Motor neuron (in vitro differentiated cells): ENCODE measurements at regions not wholly inside any gene's neighbourhood (a gene's known extent, or its start where the extent isn't known, plus 50 kb on each side); places are given as distances from the start of the nearest gene placed in this dataset.

Source experiments
- ATAC-seq, 8 experiments: fragments of 200-7000 bp; cut with Tn5 transposase; replicated peaks in 6 of 8; 2 replicates each; pipeline ENCODE4 v1.8.0; 2021; ENCODE audit warnings: mild to moderate bottlenecking in 8 of 8, moderate library complexity in 8 of 8
- H3K27ac ChIP-seq, 2 donors: fragments of 250-450 bp; sonication (Bioruptor Pico); 2 replicates each; pipeline ENCODE4 v1.9.0; 2021; ENCODE audit warnings: antibody characterized with exemption in 2 of 2, mild to moderate bottlenecking in 2 of 2, moderate library complexity in 1 of 2
- H3K4me1 ChIP-seq, 2 donors: fragments of 250-450 bp; sonication (Bioruptor Pico); replicated peaks in 1 of 2; 2 replicates each; pipeline ENCODE4 v1.6.1; 2021; ENCODE audit warnings: antibody characterized with exemption in 2 of 2, mild to moderate bottlenecking in 2 of 2, moderate library complexity in 1 of 2
- H3K4me3 ChIP-seq, 5 donors: fragments of 250-450 bp; sonication (Bioruptor Pico); 2 replicates each; pipeline ENCODE4 v1.9.0; 2021; ENCODE audit warnings: antibody characterized with exemption in 5 of 5, mild to moderate bottlenecking in 5 of 5, moderate library complexity in 4 of 5
- WGBS, 10 experiments: fragments of 450-650 bp; shearing (Covaris generic); methylation state at CpG; one replicate each; pipeline ENCODE4 v1.0.0; 2022; 5-methylcytosine and 5-hydroxymethylcytosine counted together
- in situ Hi-C, 9 experiments: fragments of 400-800 bp; cut with MboI; loops; one replicate each; pipeline ENCODE4 v1.15.0; 2021; ENCODE audit warnings: low sequenced_read_pairs in 9 of 9, low pct_unique_long_range_greater_than_20kb in 2 of 9; ENCODE audit not compliant: unreplicated experiment in 9 of 9

DNA sequence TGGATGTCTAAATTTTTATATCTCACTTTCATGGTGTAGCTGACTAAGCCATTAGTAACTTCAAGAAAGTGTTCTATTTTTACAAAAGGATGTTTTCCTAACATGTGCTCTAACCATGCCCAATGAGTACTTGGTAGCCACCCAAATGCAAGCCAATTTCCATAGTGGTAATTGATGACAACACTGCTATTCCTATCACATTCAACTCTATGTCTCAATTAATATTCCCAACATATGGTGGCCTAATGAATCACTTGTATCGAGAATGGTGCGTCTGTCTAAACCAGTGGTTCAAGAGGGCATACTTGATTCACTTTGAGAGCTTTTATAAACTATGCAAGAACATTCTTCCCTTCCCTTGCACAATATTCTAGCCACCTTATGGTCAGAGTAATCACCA lies 112.9 kb upstream of the GPRIN3 start:
- peak in 2 of 8 experiments; percentile 82 to 83 for ATAC-seq
- H3K4me1 ChIP-seq = peaks cover 0 to 17% of the 10 kb centered on the region in 2 donors
- no peak overlapping the region for H3K27ac ChIP-seq
- 0 to 100% (median 42%) methylated on average over 1 to 2 of the region's 2 CpGs; no CpG with 5 or more reads in 3 of the 10 experiments for WGBS, 10 experiments
- in situ Hi-C loops = no loop called here
- H3K4me3 ChIP-seq = no peak overlapping the region

DNA sequence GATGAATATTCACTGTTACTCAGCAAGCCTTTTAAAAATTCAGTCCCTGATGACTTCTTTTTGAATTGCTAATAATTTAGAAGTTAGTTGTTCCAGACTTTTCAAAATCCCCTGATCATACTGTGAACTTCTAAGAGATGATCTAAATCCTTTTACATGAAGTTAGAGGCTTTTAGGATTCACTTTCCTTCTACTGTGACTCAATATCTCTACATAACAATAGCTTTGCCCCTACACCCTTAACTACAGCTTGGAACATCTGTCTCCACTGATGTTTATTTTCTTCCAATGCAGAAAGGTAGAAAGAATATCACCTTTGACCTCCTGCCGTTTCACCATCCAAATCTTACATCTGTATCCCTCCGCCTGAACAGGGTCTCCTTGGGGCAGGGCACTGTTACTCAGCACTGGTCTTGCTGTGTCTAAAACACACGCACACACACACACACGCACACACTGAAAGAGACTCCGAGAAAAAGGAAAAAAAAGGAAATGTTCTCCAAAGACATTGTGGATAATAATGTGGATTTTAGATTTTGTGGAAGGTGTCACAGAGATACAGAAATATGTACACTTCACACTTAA lies 111.6 kb upstream of the GPRIN3 start:
- in situ Hi-C loops = no loop called here
- Histone ChIP-seq H3K4me1 (peaks cover 0 to 17% of the 10 kb centered on the region in 2 donors), H3K4me3 (no peak overlapping the region), H3K27ac (no peak overlapping the region)
- peak in 5 of 8 experiments; percentile 27 to 55 (median 35) for ATAC-seq
- WGBS, 10 experiments = 38 to 100% (median 73%) methylated on average over 1 to 5 of the region's 5 CpGs; no CpG with 5 or more reads in 1 of the 10 experiments

DNA sequence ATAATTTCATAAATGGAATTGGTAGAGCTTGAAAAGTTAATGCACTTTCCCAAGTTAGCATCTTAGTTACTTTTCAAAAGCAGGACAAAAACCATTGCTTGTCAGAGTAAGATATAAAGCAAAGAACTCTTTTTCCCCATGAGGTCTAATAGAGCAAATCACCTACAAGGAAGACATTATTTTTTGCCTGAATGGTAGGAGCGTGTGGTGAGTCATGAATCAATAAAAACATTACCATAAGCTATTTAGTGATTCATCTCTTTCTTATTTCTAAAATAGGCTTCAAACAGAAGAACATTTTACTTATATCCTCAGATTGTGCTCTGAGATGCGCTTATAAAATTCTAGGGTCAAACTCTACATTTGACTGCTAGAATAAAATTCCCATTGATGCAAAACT lies 109.4 kb upstream of the GPRIN3 start:
- Histone ChIP-seq H3K4me3 (no peak overlapping the region), H3K27ac (no peak overlapping the region), H3K4me1 (peaks cover 0 to 3% of the 10 kb centered on the region in 2 donors)
- 61 to 97% (median 80%) methylated on average over 2 of the region's 2 CpGs; no CpG with 5 or more reads in 2 of the 10 experiments for WGBS, 10 experiments
- peak in 4 of 8 experiments; percentile 12 to 71 (median 35) for ATAC-seq
- in situ Hi-C loops = no loop called here

GRCh38 chr4:89413518-89413917 lies 105.9 kb upstream of the GPRIN3 start:
- in situ Hi-C loops = no loop called here
- Histone ChIP-seq H3K4me3 (no peak overlapping the region), H3K4me1 (peaks cover 0 to 8% of the 10 kb centered on the region in 2 donors), H3K27ac (no peak overlapping the region)
- ATAC-seq = no peak
- WGBS, 10 experiments = 67 to 100% (median 80%) methylated on average over 1 of the region's 1 CpG; no CpG with 5 or more reads in 5 of the 10 experiments

- H3K4me1 ChIP-seq = peaks cover 0 to 7% of the 10 kb centered on the region in 2 donors
- H3K4me3 ChIP-seq = no peak overlapping the region
- WGBS, 10 experiments = 57 to 100% (median 91%) methylated on average over 1 to 6 of the region's 6 CpGs
- in situ Hi-C loops = no loop called here
- no peak overlapping the region for H3K27ac ChIP-seq
- ATAC-seq = peak in 3 of 8 experiments; percentile 32 to 69 (median 48)
These were observed 104.1 kb upstream of the GPRIN3 start for GRCh38 chr4:89411539-89412309.

DNA sequence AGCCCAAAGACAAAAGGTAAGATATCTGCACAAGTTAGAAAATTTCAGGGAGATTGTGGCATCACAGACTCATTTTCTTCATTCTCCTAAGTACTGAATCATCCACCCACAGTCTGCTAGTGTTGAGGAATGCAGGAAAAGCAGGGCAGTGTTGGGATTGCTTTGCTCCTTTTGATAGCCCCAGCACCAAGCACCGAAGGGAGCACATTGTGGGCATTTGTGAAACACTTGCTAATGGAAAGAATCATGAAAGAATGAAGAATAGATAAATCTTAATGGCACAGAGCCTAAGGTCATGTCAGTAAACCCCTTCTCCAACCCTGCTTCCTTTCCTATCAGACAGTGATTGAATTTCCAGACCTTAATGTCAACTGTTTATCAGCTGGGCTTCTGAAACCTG lies 103.1 kb upstream of the GPRIN3 start:
- H3K4me3 ChIP-seq = no peak overlapping the region
- ATAC-seq = peak in 1 of 8 experiments; percentile 31
- WGBS, 10 experiments = 0 to 57% (median 40%) methylated on average over 1 of the region's 1 CpG; no CpG with 5 or more reads in 5 of the 10 experiments
- in situ Hi-C loops = no loop called here
- no peak overlapping the region for H3K27ac ChIP-seq
- H3K4me1 ChIP-seq = peaks cover 0 to 4% of the 10 kb centered on the region in 2 donors

DNA sequence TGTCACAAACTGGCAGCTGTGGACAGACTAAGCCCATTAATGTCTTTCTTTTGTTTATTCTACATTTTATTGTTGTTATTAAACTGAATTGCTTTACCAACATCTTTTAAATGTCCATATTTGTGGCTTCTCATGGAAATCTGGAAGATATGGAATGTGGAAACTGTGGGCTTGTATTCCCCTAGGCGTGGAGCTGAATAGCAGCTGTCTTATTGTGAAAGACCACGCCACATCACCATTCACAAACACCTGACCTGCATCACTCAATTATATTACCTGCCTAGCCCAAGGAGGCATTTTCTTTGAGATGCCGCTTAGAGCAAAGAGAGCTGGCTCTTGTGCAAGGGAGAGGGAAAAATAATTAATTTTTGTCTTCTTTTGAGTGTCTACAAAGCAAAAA lies 96.9 kb upstream of the GPRIN3 start:
- Histone ChIP-seq H3K4me1 (no peaks in the 10 kb centered on the region), H3K27ac (no peak overlapping the region), H3K4me3 (no peak overlapping the region)
- WGBS, 10 experiments = 0 to 100% (median 77%) methylated on average over 1 to 3 of the region's 3 CpGs; no CpG with 5 or more reads in 1 of the 10 experiments
- peak in 1 of 8 experiments; percentile 44 for ATAC-seq
- in situ Hi-C loops = no loop called here

DNA sequence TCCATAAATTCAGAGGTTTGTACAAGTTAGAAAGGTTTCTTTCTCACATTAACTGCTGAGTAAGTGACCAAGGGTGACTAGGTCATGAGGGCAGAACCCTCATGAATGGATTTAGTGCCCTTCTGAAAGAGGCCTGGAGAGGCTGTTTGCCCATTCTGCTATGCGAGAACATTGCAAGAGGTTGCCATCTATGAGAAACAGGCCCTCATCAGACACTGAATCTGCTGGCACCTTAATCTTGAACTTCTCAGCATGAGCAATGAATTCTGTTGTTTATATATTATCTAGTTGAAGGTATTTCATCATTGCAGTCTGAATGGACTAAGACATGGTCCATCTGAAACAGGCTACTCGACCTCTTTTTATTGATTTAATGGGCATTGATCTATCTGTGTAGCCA lies 96.2 kb upstream of the GPRIN3 start:
- WGBS, 10 experiments = 13 to 100% (median 67%) methylated on average over 1 to 2 of the region's 2 CpGs; no CpG with 5 or more reads in 2 of the 10 experiments
- in situ Hi-C loops = no loop called here
- no peak for ATAC-seq
- H3K27ac ChIP-seq = no peak overlapping the region
- H3K4me3 ChIP-seq = no peak overlapping the region
- H3K4me1 ChIP-seq = peaks cover 0 to 2% of the 10 kb centered on the region in 2 donors

GRCh38 chr4:89400287-89401035 lies 92.9 kb upstream of the GPRIN3 start:
- Histone ChIP-seq H3K4me3 (no peak overlapping the region), H3K4me1 (peaks cover 0 to 7% of the 10 kb centered on the region in 2 donors), H3K27ac (no peak overlapping the region)
- in situ Hi-C loops = no loop called here
- 18 to 96% (median 81%) methylated on average over 2 to 6 of the region's 7 CpGs; no CpG with 5 or more reads in 2 of the 10 experiments for WGBS, 10 experiments
- ATAC-seq = peak in 2 of 8 experiments; percentile 51 to 75

DNA sequence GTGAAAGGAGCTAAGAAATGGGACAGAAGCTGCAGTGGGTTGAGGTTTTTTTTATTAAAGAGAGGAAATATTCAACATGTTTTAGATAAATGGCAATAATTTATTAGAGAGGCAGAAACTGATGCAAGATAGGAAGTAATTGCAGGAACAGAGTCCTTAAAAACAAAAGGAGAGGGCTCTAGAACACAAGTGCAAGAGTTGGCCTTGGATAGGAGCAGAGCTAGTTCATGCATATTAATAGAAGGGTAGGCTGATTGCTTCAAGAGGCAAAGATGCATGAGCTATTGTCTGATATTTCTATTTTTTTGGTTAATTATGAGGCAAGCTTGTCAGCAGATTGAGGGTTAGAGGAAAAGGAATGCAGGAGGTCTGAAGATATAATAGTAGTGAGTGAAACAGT lies 91.0 kb upstream of the GPRIN3 start:
- in situ Hi-C loops = no loop called here
- Histone ChIP-seq H3K4me3 (no peak overlapping the region), H3K27ac (no peak overlapping the region), H3K4me1 (peaks cover 0 to 7% of the 10 kb centered on the region in 2 donors)
- peak in 2 of 8 experiments; percentile 44 to 63 for ATAC-seq

- ATAC-seq = peak in 1 of 8 experiments; percentile 31
- 23 to 100% (median 71%) methylated on average over 2 to 4 of the region's 4 CpGs; no CpG with 5 or more reads in 1 of the 10 experiments for WGBS, 10 experiments
- in situ Hi-C loops = no loop called here
- Histone ChIP-seq H3K27ac (no peak overlapping the region), H3K4me1 (peaks cover 0 to 7% of the 10 kb centered on the region in 2 donors), H3K4me3 (no peak overlapping the region)
These were observed 90.5 kb upstream of the GPRIN3 start for GRCh38 chr4:89398146-89398545.

- WGBS, 10 experiments = 13 to 100% (median 93%) methylated on average over 1 of the region's 1 CpG
- in situ Hi-C loops = no loop called here
These were observed 89.8 kb upstream of the GPRIN3 start for GRCh38 chr4:89397441-89397840.

DNA sequence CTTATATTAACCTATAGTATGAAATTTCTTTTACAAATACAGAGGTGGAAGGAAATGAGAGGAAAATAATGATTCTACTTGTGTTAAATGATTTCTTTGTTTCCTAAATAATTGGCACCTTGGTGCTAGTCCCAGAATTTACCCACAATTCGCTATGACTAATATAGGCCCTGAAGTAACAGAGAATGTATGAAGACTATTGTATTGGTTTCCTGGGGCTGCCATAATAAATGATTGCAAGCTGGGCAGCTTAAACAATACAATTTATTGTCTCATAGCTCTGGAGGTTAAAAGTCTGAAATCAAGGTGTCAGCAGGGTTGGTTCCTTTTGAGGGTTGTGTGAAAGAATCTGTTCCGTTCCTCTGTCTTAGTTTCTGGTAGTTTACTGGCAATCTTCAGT lies 74.8 kb upstream of the GPRIN3 start:
- in situ Hi-C loops = no loop called here
- 0 to 100% (median 80%) methylated on average over 1 to 2 of the region's 2 CpGs; no CpG with 5 or more reads in 1 of the 10 experiments for WGBS, 10 experiments
- Histone ChIP-seq H3K4me3 (no peak overlapping the region), H3K27ac (no peak overlapping the region), H3K4me1 (peaks cover 6% of the 10 kb centered on the region in 2 donors)
- ATAC-seq = no peak

More at GRCh38 chr4:89397441-89397840, 89.8 kb upstream of the GPRIN3 start:
- peaks cover 0 to 7% of the 10 kb centered on the region in 2 donors for H3K4me1 ChIP-seq
- H3K27ac ChIP-seq = no peak overlapping the region
- H3K4me3 ChIP-seq = no peak overlapping the region
- ATAC-seq = no peak
